IMR-90 (cell line): ENCODE measurements at regions not wholly inside any gene's neighbourhood (a gene's known extent, or its start where the extent isn't known, plus 50 kb on each side); places are given as distances from the start of the nearest gene placed in this dataset.
"Not testable (repeated sequence)": the region's sequence is repeated elsewhere in the genome, so short reads cannot be mapped to it uniquely, and the experiment has no call there.

Source experiments
- ATAC-seq: fragments of 200-7000 bp; cut with Tn5 transposase; 2 replicates; pipeline ENCODE4 v1.9.1; 2020; ENCODE audit warnings: low read depth, mild to moderate bottlenecking, moderate library complexity
- BruUV-seq: library from RNA; stranded (reverse); fragments of 400-500 nt; replicated peaks from 2 replicates; lab custom pipeline; 2021; lab: Mats Ljungman, UMichigan
- CTCF ChIA-PET: fragments of 300-600 bp; formaldehyde crosslinking; extraction: SDS; loops from one replicate; lab custom pipeline; 2021; ENCODE audit warnings: antibody characterized with exemption; lab: Yijun Ruan, JAX
- POLR2A ChIA-PET: fragments of 300-600 bp; sonication (Branson Sonifier 250); formaldehyde crosslinking; loops from one replicate; lab custom pipeline; 2022; ENCODE audit warnings: antibody characterized with exemption; ENCODE audit not compliant: unreplicated experiment; lab: Charles Lee
- DNase-seq: peaks from one replicate; pipeline ENCODE4 v3.0.0; 2013
- H2AFZ ChIP-seq: replicated peaks from 2 replicates; pipeline ENCODE3; 2013; ENCODE audit warnings: low read length, mild to moderate bottlenecking; ENCODE audit not compliant: poor library complexity
- H2AK5ac ChIP-seq: 2 replicates; pipeline ENCODE4 v1.6.1; 2013; ENCODE audit warnings: low read depth, low read length, inconsistent platforms
- H2AK9ac ChIP-seq: replicated peaks from 2 replicates; pipeline ENCODE3; 2013; ENCODE audit warnings: mild to moderate bottlenecking, low read depth, low read length, moderate library complexity; ENCODE audit not compliant: poor library complexity
- H2BK120ac ChIP-seq: 2 replicates; pipeline ENCODE4 v1.6.1; 2013; ENCODE audit warnings: low read depth, low read length, inconsistent platforms
- H2BK15ac ChIP-seq: 3 replicates; pipeline ENCODE4 v1.6.1; 2013; ENCODE audit warnings: low read depth, low read length, inconsistent platforms
- H2BK20ac ChIP-seq: 2 replicates; pipeline ENCODE4 v1.6.1; 2013; ENCODE audit warnings: low read depth, mild to moderate bottlenecking, inconsistent platforms, low read length, moderate library complexity
- H2BK5ac ChIP-seq: 2 replicates; pipeline ENCODE4 v1.6.1; 2013; ENCODE audit warnings: mild to moderate bottlenecking, low read depth, low read length, inconsistent platforms; ENCODE audit not compliant: poor library complexity, severe bottlenecking
- H3K14ac ChIP-seq: replicated peaks from 2 replicates; pipeline ENCODE4 v1.6.1; 2013; ENCODE audit warnings: low read depth, low read length, inconsistent platforms
- H3K18ac ChIP-seq: 2 replicates; pipeline ENCODE4 v1.6.1; 2013; ENCODE audit warnings: low read depth, low read length, control low read depth
- H3K23ac ChIP-seq: 2 replicates; pipeline ENCODE4 v1.6.1; 2013; ENCODE audit warnings: low read depth, low read length, inconsistent platforms
- H3K27ac ChIP-seq: 2 replicates; pipeline ENCODE4 v1.5.1; 2013; ENCODE audit warnings: mild to moderate bottlenecking, control low read depth, low read length; ENCODE audit not compliant: insufficient read depth
- H3K27me3 ChIP-seq: 2 replicates; pipeline ENCODE4 v1.6.1; 2013; ENCODE audit warnings: low read length; ENCODE audit not compliant: control insufficient read depth, insufficient read depth
- H3K36me3 ChIP-seq: 2 replicates; pipeline ENCODE4 v1.6.1; 2013; ENCODE audit warnings: low read length, mixed read lengths; ENCODE audit not compliant: control insufficient read depth, insufficient read depth
- H3K4ac ChIP-seq: 2 replicates; pipeline ENCODE4 v1.6.1; 2013; ENCODE audit warnings: low read depth, low read length, inconsistent platforms
- H3K4me1 ChIP-seq: 2 replicates; pipeline ENCODE4 v1.6.1; 2013; ENCODE audit warnings: low read length, mixed read lengths; ENCODE audit not compliant: control insufficient read depth, insufficient read depth
- H3K4me2 ChIP-seq: 2 replicates; pipeline ENCODE4 v1.6.1; 2013; ENCODE audit warnings: low read depth, mild to moderate bottlenecking, control low read depth, low read length, moderate library complexity
- H3K4me3 ChIP-seq: 2 replicates; pipeline ENCODE4 v1.5.1; 2013; ENCODE audit warnings: low read depth, mild to moderate bottlenecking, control low read depth, low read length, moderate library complexity; ENCODE audit not compliant: insufficient read depth
- H3K56ac ChIP-seq: 2 replicates; pipeline ENCODE4 v1.6.1; 2013; ENCODE audit warnings: low read length, inconsistent platforms; ENCODE audit not compliant: insufficient read depth; ENCODE audit errors: extremely low read depth
- H3K79me1 ChIP-seq, 2 experiments: 2 replicates each; pipeline ENCODE4 v1.6.1; 2013; ENCODE audit warnings: low read length in 2 of 2, inconsistent platforms in 1 of 2, low read depth in 1 of 2
- H3K9ac ChIP-seq: 2 replicates; pipeline ENCODE4 v1.6.1; 2013; ENCODE audit warnings: low read depth, low read length, control low read depth
- H3K9me1 ChIP-seq: 2 replicates; pipeline ENCODE4 v1.6.1; 2013; ENCODE audit warnings: low read length, inconsistent platforms; ENCODE audit not compliant: insufficient read depth
- H3K9me3 ChIP-seq: 2 replicates; pipeline ENCODE4 v1.6.1; 2013; ENCODE audit warnings: low read length; ENCODE audit not compliant: control insufficient read depth, insufficient read depth
- H4K20me1 ChIP-seq: 2 replicates; pipeline ENCODE4 v1.6.1; 2013; ENCODE audit warnings: low read length, inconsistent platforms; ENCODE audit not compliant: insufficient read depth
- H4K5ac ChIP-seq: 2 replicates; pipeline ENCODE4 v1.6.1; 2013; ENCODE audit warnings: mild to moderate bottlenecking, low read depth, low read length, control low read depth
- H4K8ac ChIP-seq, 2 experiments: 2 replicates each; pipeline ENCODE4 v1.6.1; 2013; ENCODE audit warnings: low read depth in 2 of 2, low read length in 2 of 2, control low read depth in 1 of 2, inconsistent platforms in 1 of 2
- H4K91ac ChIP-seq: 2 replicates; pipeline ENCODE4 v1.6.1; 2013; ENCODE audit warnings: low read depth, low read length, inconsistent platforms; ENCODE audit not compliant: insufficient read depth
- BHLHE40 ChIP-seq: fragments of 150-350 bp; IDR thresholded peaks from 2 replicates; pipeline ENCODE4 v1.6.1; 2016; ENCODE audit warnings: mild to moderate bottlenecking, low read depth, low read length
- CHD1 ChIP-seq: IDR thresholded peaks from 2 replicates; pipeline ENCODE4 v1.6.1; 2012; ENCODE audit warnings: low read depth, low read length, improper control_type of control experiment
- FOS ChIP-seq: fragments of 150-350 bp; IDR thresholded peaks from 2 replicates; pipeline ENCODE4 v1.6.1; 2016; ENCODE audit warnings: low read depth, low read length
- MAFK ChIP-seq: IDR thresholded peaks from 2 replicates; pipeline ENCODE4 v1.6.1; 2012; ENCODE audit warnings: low read depth, low read length, improper control_type of control experiment
- MXI1 ChIP-seq: IDR thresholded peaks from 2 replicates; pipeline ENCODE4 v1.6.1; 2012; ENCODE audit warnings: low read depth, mild to moderate bottlenecking, low read length, moderate library complexity, borderline replicate concordance
- NFE2L2 ChIP-seq: fragments of 150-350 bp; IDR thresholded peaks from 2 replicates; pipeline ENCODE4 v1.6.1; 2016; ENCODE audit warnings: low read depth, mild to moderate bottlenecking, low read length
- POLR2A ChIP-seq: IDR thresholded peaks from 2 replicates; pipeline ENCODE4 v1.6.1; 2012; ENCODE audit warnings: mild to moderate bottlenecking, low read depth, low read length
- RCOR1 ChIP-seq: IDR thresholded peaks from 2 replicates; pipeline ENCODE4 v1.6.1; 2012; ENCODE audit warnings: mild to moderate bottlenecking, low read length, improper control_type of control experiment; ENCODE audit not compliant: insufficient replicate concordance
- WGBS, 2 experiments: methylation state at CpG; one replicate each; pipeline versions ENCODE4 v1.1.5 to v1.1.7; 2013; ENCODE audit warnings: missing lambda C conversion rate in 2 of 2; ENCODE audit not compliant: insufficient read length in 1 of 2; ENCODE audit errors: extremely low coverage in 2 of 2; 5-methylcytosine and 5-hydroxymethylcytosine counted together
- dilution Hi-C: fragments of 300-500 bp; cut with HindIII; formaldehyde crosslinking; loops from one replicate; pipeline ENCODE4 v1.14.3; 2018; ENCODE audit warnings: low sequenced_read_pairs; ENCODE audit not compliant: unreplicated experiment
- in situ Hi-C: fragments of 300-500 bp; cut with MboI; formaldehyde crosslinking; loops from 3 replicates; pipeline ENCODE4 v1.14.3; 2019; ENCODE audit warnings: low sequenced_read_pairs, inconsistent platforms, mixed read lengths
- intact Hi-C: fragments of 100-400 bp; cut with micrococcal nuclease; formaldehyde crosslinking; loops from 2 replicates; pipeline ENCODE4 v1.10.0; 2022
- TF ChIP-seq, protein P1 (sequence below): fragments of 150-350 bp; IDR thresholded peaks from 2 replicates; pipeline ENCODE4 v1.6.1; 2017; ENCODE audit warnings: mild to moderate bottlenecking, antibody characterized with exemption, low read length, low read depth

DNA sequence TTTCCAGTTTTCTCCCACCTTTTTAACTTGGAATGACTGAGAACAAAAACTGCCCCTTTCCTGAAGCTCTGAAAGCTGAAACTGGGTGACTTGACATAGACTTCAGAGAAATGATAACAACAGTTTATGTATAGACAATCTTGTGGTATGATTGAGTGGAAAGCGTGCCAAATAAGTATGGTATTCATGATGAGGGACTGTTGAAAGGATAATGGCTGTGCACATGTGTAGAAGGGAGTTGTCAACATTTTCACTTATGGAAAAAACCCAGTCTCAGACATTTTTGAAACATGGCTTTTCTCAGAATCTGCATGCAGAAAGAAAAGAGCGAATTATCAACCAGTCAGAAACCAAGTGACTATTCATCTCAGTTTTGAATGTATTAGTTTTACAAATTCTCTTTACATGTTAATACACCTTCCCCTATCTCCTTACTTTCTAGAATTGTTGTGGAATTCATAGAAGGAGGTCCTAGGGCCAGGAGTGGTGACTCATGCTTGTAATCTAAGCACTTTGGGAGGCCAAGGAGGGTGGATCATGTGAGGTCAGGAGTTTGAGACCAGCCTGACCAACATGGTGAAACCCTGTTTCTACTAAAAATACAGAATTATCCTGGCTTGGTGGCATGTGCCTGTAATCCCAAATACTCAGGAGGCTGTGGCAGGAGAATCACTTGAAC, 261.2 kb downstream of the S1PR1 start:
- no peak overlapping the region for H3K4me2 ChIP-seq
- no peak overlapping the region for H3K4ac ChIP-seq
- H2AFZ ChIP-seq = no peak overlapping the region
- no peaks in the 10 kb centered on the region for H3K9me1 ChIP-seq
- no peak overlapping the region for H2BK15ac ChIP-seq
- no peak overlapping the region for H2BK20ac ChIP-seq
- BruUV-seq = no TSS peak
- no peaks in the 10 kb centered on the region for H3K79me1 ChIP-seq
- no peak overlapping the region for H4K91ac ChIP-seq
- no peak overlapping the region for H3K4me3 ChIP-seq
- H3K36me3 ChIP-seq = no peaks in the 10 kb centered on the region
- no peak overlapping the region for H2AK5ac ChIP-seq
- ATAC-seq (no peak), DNase-seq (no peak)
- no peak overlapping the region for H3K14ac ChIP-seq
- no peak overlapping the region for H3K18ac ChIP-seq
- no peaks in the 10 kb centered on the region for H3K9me3 ChIP-seq
- no peak overlapping the region for H2AK9ac ChIP-seq
- H2BK120ac ChIP-seq = no peak overlapping the region
- H3K27ac ChIP-seq = no peak overlapping the region
- no peak overlapping the region for H3K9ac ChIP-seq
- ChIA-PET CTCF (no interaction called here), POLR2A (no interaction called here)
- dilution Hi-C loops (no loop called here), intact Hi-C loops (no loop called here), in situ Hi-C loops (no loop called here)
- H4K5ac ChIP-seq = no peak overlapping the region
- no peaks in the 10 kb centered on the region for H3K4me1 ChIP-seq
- no peak overlapping the region for H3K56ac ChIP-seq
- H4K8ac ChIP-seq = no peak overlapping the region
- H4K20me1 ChIP-seq = no peaks in the 10 kb centered on the region
- TF ChIP-seq BHLHE40 (no peak), CHD1 (no peak), MXI1 (no peak), RCOR1 (no peak), MAFK (no peak), POLR2A (no peak), NFE2L2 (no peak), FOS (no peak)
- TF ChIP-seq, protein P1, sequence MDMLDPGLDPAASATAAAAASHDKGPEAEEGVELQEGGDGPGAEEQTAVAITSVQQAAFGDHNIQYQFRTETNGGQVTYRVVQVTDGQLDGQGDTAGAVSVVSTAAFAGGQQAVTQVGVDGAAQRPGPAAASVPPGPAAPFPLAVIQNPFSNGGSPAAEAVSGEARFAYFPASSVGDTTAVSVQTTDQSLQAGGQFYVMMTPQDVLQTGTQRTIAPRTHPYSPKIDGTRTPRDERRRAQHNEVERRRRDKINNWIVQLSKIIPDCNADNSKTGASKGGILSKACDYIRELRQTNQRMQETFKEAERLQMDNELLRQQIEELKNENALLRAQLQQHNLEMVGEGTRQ = no peak
- H3K27me3 ChIP-seq = no peaks in the 10 kb centered on the region
- H3K23ac ChIP-seq = no peak overlapping the region
- H2BK5ac ChIP-seq = no peak overlapping the region
- no CpG with 5 or more reads among the region's 2 CpGs for WGBS, 2 experiments

DNA sequence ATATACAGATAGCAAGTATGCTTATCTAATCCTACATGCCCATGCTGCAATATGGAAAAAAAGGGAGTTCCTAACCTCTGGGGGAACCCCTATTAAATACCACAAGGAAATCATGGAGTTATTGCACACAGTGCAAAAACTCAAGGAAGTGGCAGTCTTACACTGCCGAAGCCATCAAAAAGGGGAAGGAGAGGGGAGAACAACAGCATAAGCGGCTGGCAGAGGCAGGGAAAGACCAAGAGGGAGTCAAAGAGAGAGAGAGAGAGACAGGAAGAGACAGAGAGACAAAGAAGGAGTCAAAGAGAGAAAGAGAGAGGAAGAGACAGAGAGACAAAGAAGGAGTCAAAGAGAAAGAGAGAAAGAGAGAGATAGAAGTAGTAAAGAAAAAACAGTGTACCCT, 267.3 kb downstream of the S1PR1 start:
- WGBS, 2 experiments = 100% methylated on average over 1 of the region's 2 CpGs; no CpG with 5 or more reads in 1 of the 2 experiments
- H4K91ac ChIP-seq, CTCF ChIA-PET, POLR2A ChIA-PET, H3K4ac ChIP-seq, DNase-seq, H3K36me3 ChIP-seq, H2BK120ac ChIP-seq, H2BK15ac ChIP-seq, dilution Hi-C loops, H3K27me3 ChIP-seq, H3K9me1 ChIP-seq, H4K8ac ChIP-seq, in situ Hi-C loops, intact Hi-C loops, H3K56ac ChIP-seq, H3K27ac ChIP-seq, H2BK5ac ChIP-seq, H3K9me3 ChIP-seq, H3K4me1 ChIP-seq, ATAC-seq, H3K9ac ChIP-seq, H3K79me1 ChIP-seq, BruUV-seq, H3K14ac ChIP-seq, H2AK9ac ChIP-seq, H2AK5ac ChIP-seq, H3K4me2 ChIP-seq, H4K5ac ChIP-seq, H2AFZ ChIP-seq, H3K18ac ChIP-seq, H2BK20ac ChIP-seq, H4K20me1 ChIP-seq, H3K4me3 ChIP-seq, H3K23ac ChIP-seq: not testable (repeated sequence)
